Endothelial cell of umbilical vein (primary cell): ENCODE measurements at regions not wholly inside any gene's neighbourhood (a gene's known extent, or its start where the extent isn't known, plus 50 kb on each side); places are given as distances from the start of the nearest gene placed in this dataset.

Source experiments
- CTCF ChIP-seq, 2 donors: IDR thresholded peaks; 1 replicate in 1 of 2; 2 replicates in 1 of 2; pipeline ENCODE4 v1.5.1; 2011; ENCODE audit warnings: low read length in 2 of 2, mild to moderate bottlenecking in 2 of 2, moderate library complexity in 2 of 2, control low read depth in 1 of 2, inconsistent platforms in 1 of 2, low read depth in 1 of 2; ENCODE audit not compliant: insufficient read depth in 1 of 2; ENCODE audit errors: extremely low read depth in 1 of 2
- EZH2 ChIP-seq: IDR thresholded peaks from 2 replicates; pipeline ENCODE4 v1.6.1; 2012; ENCODE audit warnings: borderline replicate concordance, low read depth, mild to moderate bottlenecking, moderate library complexity, low read length, inconsistent platforms; ENCODE audit not compliant: severe bottlenecking
- FOS ChIP-seq: IDR thresholded peaks from 2 replicates; pipeline ENCODE4 v1.6.1; 2011; ENCODE audit warnings: mild to moderate bottlenecking, low read length, moderate library complexity, borderline replicate concordance; ENCODE audit not compliant: insufficient read depth
- GATA2 ChIP-seq: IDR thresholded peaks from 2 replicates; pipeline ENCODE4 v1.7.0; 2011; ENCODE audit warnings: low read depth, mild to moderate bottlenecking, moderate library complexity, mixed read lengths, low read length; ENCODE audit not compliant: insufficient read length, insufficient read depth
- POLR2A ChIP-seq: IDR thresholded peaks from 2 replicates; pipeline ENCODE4 v1.6.1; 2012; ENCODE audit warnings: low read depth, mild to moderate bottlenecking, control low read depth, low read length
- POLR2AphosphoS5 ChIP-seq: IDR thresholded peaks from 2 replicates; pipeline ENCODE4 v1.6.1; 2012; ENCODE audit warnings: low read depth, mild to moderate bottlenecking, control low read depth, low read length, moderate library complexity; ENCODE audit not compliant: insufficient read depth
- TF ChIP-seq, protein P1 (sequence below): IDR thresholded peaks from 2 replicates; pipeline ENCODE4 v1.6.1; 2011; ENCODE audit not compliant: insufficient read depth, insufficient read length

DNA sequence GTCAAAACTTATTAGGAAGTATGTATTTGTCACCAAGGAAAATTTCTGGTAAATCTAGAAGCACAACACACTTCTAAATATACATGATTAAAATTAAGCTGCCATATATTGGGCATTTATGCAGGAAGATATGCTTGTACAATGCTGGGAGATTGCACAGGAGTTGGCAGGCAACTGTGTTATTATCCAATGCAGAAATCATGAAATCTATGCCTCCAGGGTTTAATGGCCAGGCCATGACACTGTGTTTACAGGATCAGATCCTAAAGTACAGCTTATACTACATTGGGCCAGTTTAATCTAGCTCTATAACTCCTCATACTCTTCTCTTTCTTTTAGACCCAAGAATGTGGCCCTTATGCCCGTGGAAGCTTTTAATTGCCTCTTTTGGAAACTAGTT, 391.4 kb upstream of the DPH6 start:
- TF ChIP-seq, protein P1, sequence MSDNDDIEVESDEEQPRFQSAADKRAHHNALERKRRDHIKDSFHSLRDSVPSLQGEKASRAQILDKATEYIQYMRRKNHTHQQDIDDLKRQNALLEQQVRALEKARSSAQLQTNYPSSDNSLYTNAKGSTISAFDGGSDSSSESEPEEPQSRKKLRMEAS = no peak
- TF ChIP-seq CTCF (IDR thresholded peaks at IDR 0.05; ENCODE audit: extremely low read depth in 1 of 2, insufficient read depth in 1 of 2, low read depth in 1 of 2, low read length in 2 of 2) (no peak), POLR2A (no peak), EZH2 (no peak), POLR2AphosphoS5 (no peak), GATA2 (no peak), FOS (no peak)
